GM19043 (cell line): ENCODE measurements at regions not wholly inside any gene's neighbourhood (a gene's known extent, or its start where the extent isn't known, plus 50 kb on each side); places are given as distances from the start of the nearest gene placed in this dataset.

Experiments used
- ATAC-seq: cut with Tn5 transposase; IDR thresholded peaks from one replicate; pipeline ENCODE4 v1.9.1; 2021; ENCODE audit warnings: low read depth; ENCODE audit not compliant: unreplicated experiment

- no peak for ATAC-seq
These were observed 176.2 kb upstream of the SHH start for GRCh38 chr7:155988416-155988815.

- no peak for ATAC-seq
These were observed 175.5 kb upstream of the SHH start for GRCh38 chr7:155987681-155988235.

GRCh38 chr7:155986497-155987160 lies 174.4 kb upstream of the SHH start:
- no peak for ATAC-seq

GRCh38 chr7:155985518-155986250 lies 173.4 kb upstream of the SHH start:
- no peak for ATAC-seq

GRCh38 chr7:155984609-155985405 lies 172.5 kb upstream of the SHH start:
- no peak for ATAC-seq

- no peak for ATAC-seq
These were observed 171.8 kb upstream of the SHH start for GRCh38 chr7:155984028-155984580.

GRCh38 chr7:155983176-155983815 lies 171.0 kb upstream of the SHH start:
- ATAC-seq = no peak

- ATAC-seq = no peak
These were observed 169.4 kb upstream of the SHH start for GRCh38 chr7:155981703-155982102.

GRCh38 chr7:155980841-155981240 lies 168.6 kb upstream of the SHH start:
- ATAC-seq = no peak

GRCh38 chr7:155979994-155980393 lies 167.7 kb upstream of the SHH start:
- ATAC-seq = no peak

- ATAC-seq = no peak
These were observed 167.3 kb upstream of the SHH start for GRCh38 chr7:155979566-155979965.

- ATAC-seq = no peak
These were observed 163.2 kb upstream of the SHH start for GRCh38 chr7:155975490-155975889.

- no peak for ATAC-seq
These were observed 162.1 kb upstream of the SHH start for GRCh38 chr7:155974186-155974897.

GRCh38 chr7:155973451-155973997 lies 161.3 kb upstream of the SHH start:
- ATAC-seq = no peak

GRCh38 chr7:155972651-155973390 lies 160.6 kb upstream of the SHH start:
- no peak for ATAC-seq

GRCh38 chr7:155972247-155972646 lies 160.0 kb upstream of the SHH start:
- ATAC-seq = no peak

- no peak for ATAC-seq
These were observed 159.0 kb upstream of the SHH start for GRCh38 chr7:155971180-155971770.

- ATAC-seq = no peak
These were observed 157.1 kb upstream of the SHH start for GRCh38 chr7:155969192-155969929.
